ENCODE measurements at regions not wholly inside any gene's neighbourhood (a gene's known extent, or its start where the extent isn't known, plus 50 kb on each side); places are given as distances from the start of the nearest gene placed in this dataset.

- Histone ChIP-seq H4K20me1 (ENCODE audit: insufficient read depth) (no peaks in the 10 kb centered on the region), H2AFZ (no peak overlapping the region), H3K79me2 (ENCODE audit: low read depth) (no peaks in the 10 kb centered on the region), H3K4me1 (replicated peaks; ENCODE audit: insufficient read depth) (no peaks in the 10 kb centered on the region), H3K4me3 (no peak overlapping the region), H3K27me3 (ENCODE audit: insufficient read depth, low read depth) (no peaks in the 10 kb centered on the region), H3K9me2 (ENCODE audit: insufficient read depth) (no peaks in the 10 kb centered on the region), H3K9me3 (ENCODE audit: insufficient read depth, low read depth) (no peaks in the 10 kb centered on the region), H3K4me2 (no peak overlapping the region), H3F3A (ENCODE audit: insufficient read depth, low read depth) (no peaks in the 10 kb centered on the region; the same call in 1 of the 2 replicates), H3K36me3 (ENCODE audit: low read depth) (no peaks in the 10 kb centered on the region), H3K27ac (no peak overlapping the region)
- no TSS peak for BruUV-seq (replicated peaks)
- no peak for DNase-seq
- TF ChIP-seq CTCF (conservative IDR thresholded peaks at IDR 0.05) (no peak), EZH2 (IDR thresholded peaks at IDR 0.05; ENCODE audit: low read depth) (no peak)
- intact Hi-C loops (cut with micrococcal nuclease; ENCODE audit: unreplicated experiment), result no loop called here
- POLR2A ChIA-PET (ENCODE audit: unreplicated experiment), result no interaction called here
- CTCF ChIA-PET, result no interaction called here
These were observed 50.5 kb upstream of the SCAF8 start for GRCh38 chr6:154682633-154683125.
